Fibroblast of mammary gland (primary cell): ENCODE measurements at regions not wholly inside any gene's neighbourhood (a gene's known extent, or its start where the extent isn't known, plus 50 kb on each side); places are given as distances from the start of the nearest gene placed in this dataset.

Source experiments
- DNase-seq: peaks from one replicate; pipeline ENCODE4 v3.0.0-alpha.2; 2010; ENCODE audit warnings: low read depth
- H3K4me3 ChIP-seq: 2 replicates; pipeline ENCODE4 v1.5.1; 2011; ENCODE audit warnings: low read depth, mild to moderate bottlenecking, low read length, moderate library complexity; ENCODE audit not compliant: control insufficient read depth
- TF ChIP-seq, protein P1 (sequence below): conservative IDR thresholded peaks from 2 replicates; pipeline ENCODE4 v1.5.1; 2011; ENCODE audit warnings: low read depth, low read length, inconsistent platforms; ENCODE audit not compliant: control insufficient read depth, insufficient read depth

DNA sequence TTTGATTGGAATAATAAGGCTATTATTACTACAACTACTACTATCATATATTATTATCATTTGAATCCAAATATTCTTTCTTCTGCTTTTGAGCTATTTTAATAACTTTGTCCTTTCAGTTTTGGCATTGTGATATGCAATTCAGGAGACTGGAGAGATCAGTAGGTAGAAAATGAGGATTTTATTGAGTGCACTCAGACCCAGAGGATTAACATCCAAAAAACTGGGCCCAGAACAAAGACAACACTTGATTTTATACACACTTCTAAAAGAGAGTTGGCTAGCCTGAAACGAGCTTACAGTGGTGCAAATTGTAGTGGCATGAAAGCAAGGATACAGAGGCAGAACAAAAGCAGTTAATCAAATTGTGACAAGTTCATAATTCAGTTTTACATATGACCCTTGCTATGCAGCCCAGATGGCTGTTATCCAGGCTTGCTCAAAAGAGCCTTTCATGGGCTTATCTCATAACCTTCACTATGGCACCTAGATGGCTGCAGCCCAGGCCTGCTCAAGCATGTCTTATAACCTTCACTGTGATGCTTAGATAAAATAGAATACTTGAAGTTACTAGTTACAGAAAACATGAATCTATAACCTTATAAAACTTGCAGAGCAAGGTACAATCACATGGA lies 796.3 kb upstream of the RAG2 start:
- TF ChIP-seq, protein P1, sequence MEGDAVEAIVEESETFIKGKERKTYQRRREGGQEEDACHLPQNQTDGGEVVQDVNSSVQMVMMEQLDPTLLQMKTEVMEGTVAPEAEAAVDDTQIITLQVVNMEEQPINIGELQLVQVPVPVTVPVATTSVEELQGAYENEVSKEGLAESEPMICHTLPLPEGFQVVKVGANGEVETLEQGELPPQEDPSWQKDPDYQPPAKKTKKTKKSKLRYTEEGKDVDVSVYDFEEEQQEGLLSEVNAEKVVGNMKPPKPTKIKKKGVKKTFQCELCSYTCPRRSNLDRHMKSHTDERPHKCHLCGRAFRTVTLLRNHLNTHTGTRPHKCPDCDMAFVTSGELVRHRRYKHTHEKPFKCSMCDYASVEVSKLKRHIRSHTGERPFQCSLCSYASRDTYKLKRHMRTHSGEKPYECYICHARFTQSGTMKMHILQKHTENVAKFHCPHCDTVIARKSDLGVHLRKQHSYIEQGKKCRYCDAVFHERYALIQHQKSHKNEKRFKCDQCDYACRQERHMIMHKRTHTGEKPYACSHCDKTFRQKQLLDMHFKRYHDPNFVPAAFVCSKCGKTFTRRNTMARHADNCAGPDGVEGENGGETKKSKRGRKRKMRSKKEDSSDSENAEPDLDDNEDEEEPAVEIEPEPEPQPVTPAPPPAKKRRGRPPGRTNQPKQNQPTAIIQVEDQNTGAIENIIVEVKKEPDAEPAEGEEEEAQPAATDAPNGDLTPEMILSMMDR = no peak
- H3K4me3 ChIP-seq = no peak overlapping the region
- no peak for DNase-seq

DNA sequence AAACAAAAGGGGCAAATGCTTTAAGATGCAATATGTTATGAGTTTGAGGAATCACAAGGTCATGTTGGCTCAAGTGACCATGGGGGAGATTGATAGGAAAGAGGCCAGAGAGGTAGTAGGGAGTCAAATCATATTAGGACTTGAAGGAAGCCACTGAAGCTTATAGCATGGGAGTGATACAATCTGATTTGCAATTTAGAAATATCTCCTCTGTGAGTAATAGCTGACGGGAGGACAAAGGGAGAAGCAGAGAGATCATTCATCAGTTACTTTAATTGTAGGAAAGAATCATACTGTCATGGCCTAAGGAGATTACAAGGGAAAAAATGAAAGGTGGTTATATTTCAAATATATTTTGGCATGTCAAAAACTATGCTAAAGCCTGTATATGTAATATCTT lies 793.6 kb upstream of the RAG2 start:
- no peak for DNase-seq
- no peak overlapping the region for H3K4me3 ChIP-seq
- TF ChIP-seq, protein P1 = no peak

DNA sequence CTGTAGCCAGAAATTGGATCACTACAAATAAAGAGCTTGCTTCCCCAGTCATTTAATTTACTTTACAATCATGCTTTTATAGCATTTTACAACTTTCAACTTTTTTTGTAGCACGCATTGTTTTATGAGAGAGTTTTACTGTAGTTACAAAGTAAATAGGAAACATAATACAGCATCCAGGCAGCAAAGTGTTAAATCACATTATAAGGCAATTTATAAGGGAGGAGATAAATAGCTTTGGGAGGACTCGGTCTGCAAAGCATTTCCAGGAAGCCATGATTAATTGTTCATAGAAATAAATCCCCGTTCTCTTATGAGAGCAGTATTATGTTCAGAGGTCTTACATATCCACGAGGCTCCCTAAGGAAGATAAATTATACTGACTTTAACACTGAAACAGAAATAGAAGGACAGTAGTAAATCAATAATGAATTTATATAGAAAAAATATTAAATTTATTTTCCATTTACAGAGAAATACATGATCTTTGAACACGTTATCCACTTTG lies 792.6 kb upstream of the RAG2 start:
- no peak for DNase-seq
- TF ChIP-seq, protein P1 = no peak
- H3K4me3 ChIP-seq = no peak overlapping the region

DNA sequence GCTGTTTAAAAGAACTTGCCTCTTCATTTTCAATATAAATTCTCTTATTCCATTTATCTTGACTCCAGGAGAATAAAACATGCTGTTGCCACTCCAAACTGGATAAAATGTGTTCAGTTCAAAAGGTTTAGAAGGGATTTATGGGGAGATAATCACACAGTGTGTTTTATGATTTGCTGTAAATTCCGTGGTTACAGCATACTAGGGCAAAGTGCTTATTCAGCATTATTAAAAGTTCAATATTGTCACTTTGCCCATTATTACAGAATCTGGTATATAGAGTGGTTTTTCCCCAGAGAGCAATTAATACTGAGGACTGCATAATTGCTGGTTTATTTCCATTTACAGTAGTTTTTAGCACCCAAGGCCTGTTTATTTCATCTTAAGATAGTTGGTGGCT lies 780.9 kb upstream of the RAG2 start:
- DNase-seq = no peak
- TF ChIP-seq, protein P1 = no peak
- H3K4me3 ChIP-seq = no peak overlapping the region

DNA sequence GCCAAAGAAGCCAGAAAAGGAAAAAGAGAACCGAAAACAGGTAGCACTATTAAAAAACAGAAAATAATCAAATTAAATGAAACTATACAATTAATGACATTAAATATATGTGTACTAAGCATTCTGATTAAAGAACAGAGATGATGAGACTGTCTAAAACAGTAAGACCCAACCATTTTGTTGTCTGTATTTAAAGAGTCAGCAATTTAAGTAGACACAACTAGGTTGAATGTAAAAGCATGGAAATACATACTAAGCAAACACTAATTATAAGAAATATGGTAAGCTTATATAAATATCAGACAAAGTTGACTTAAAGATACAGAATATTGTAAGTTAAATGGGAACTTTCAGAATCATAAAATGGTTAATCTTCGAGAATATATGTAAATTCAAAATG lies 774.6 kb upstream of the RAG2 start:
- DNase-seq = no peak
- TF ChIP-seq, protein P1 = no peak
- H3K4me3 ChIP-seq = no peak overlapping the region

DNA sequence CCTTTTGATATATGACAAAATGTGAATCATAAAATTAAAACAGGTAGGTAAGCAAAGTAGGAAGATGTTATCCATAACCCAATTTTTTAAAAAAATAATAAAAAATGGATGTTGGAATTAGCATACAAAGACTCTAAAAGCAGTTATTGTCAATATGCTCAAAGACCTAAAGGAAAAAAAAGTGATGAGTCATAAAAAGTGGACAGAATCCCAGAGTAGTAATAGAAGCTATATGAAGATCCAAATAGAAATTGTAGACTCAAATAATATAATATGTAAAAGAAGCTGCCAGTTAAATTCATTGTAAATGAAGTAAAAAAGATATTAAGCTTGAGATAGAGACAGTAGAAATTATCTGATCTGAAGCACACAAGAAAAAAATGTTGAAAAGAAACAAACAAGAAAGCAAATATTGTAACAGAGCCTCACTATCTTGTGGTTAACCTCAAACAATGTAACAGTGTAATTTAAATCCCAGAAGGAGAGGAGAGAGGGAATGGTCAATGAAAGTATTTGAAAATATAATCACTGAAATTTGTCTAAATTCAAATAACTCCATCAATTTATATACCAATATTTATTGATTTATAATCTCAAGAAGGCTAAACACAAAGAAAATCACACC lies 773.4 kb upstream of the RAG2 start:
- TF ChIP-seq, protein P1 = no peak
- H3K4me3 ChIP-seq = no peak overlapping the region
- DNase-seq = no peak

DNA sequence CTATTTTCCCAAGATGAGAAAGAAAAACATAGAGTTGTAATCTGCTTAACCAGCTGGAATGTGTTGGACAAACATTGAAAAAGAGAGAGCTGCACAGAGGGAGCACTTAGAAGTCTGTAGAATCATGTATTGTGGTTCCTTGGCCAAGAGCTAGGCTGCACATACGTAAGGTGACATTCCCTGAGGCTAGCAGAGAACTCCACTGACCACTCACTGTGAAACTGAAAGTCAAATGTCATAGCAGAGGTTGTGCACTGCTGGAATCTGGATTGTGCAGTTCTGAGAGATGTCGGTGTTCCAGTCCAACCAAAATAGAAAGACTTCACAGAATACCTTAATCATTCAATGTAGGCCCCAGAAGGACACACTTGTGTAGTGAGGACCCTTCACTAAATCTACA lies 772.8 kb upstream of the RAG2 start:
- no peak for DNase-seq
- TF ChIP-seq, protein P1 = no peak
- H3K4me3 ChIP-seq = no peak overlapping the region
